Mesenchymal stem cell (in vitro differentiated cells and primary cell): ENCODE measurements at regions not wholly inside any gene's neighbourhood (a gene's known extent, or its start where the extent isn't known, plus 50 kb on each side); places are given as distances from the start of the nearest gene placed in this dataset.

Experiments
- DNase-seq: peaks from one replicate; pipeline ENCODE4 v3.0.0-alpha.2; 2013
- H2AFZ ChIP-seq: one replicate; pipeline ENCODE4 v1.6.1; 2013; ENCODE audit warnings: low read depth, mild to moderate bottlenecking, control low read depth, inconsistent platforms, low read length, moderate library complexity
- H2AK5ac ChIP-seq: 2 replicates; pipeline ENCODE4 v1.6.1; 2013; ENCODE audit warnings: low read length, moderate library complexity, mild to moderate bottlenecking, inconsistent platforms; ENCODE audit not compliant: severe bottlenecking
- H2BK120ac ChIP-seq: one replicate; pipeline ENCODE4 v1.6.1; 2013; ENCODE audit warnings: low read depth, mild to moderate bottlenecking, inconsistent platforms, low read length, moderate library complexity
- H2BK12ac ChIP-seq, 2 experiments: one replicate each; pipeline ENCODE4 v1.6.1; 2013; ENCODE audit warnings: inconsistent platforms in 2 of 2, low read length in 2 of 2, mild to moderate bottlenecking in 2 of 2, moderate library complexity in 2 of 2, control low read depth in 1 of 2
- H2BK15ac ChIP-seq: one replicate; pipeline ENCODE4 v1.6.1; 2013; ENCODE audit warnings: mild to moderate bottlenecking, low read depth, inconsistent platforms; ENCODE audit not compliant: poor library complexity, severe bottlenecking
- H2BK5ac ChIP-seq: 2 replicates; pipeline ENCODE4 v1.6.1; 2013; ENCODE audit warnings: low read depth, mild to moderate bottlenecking, low read length, control low read depth, inconsistent platforms; ENCODE audit not compliant: poor library complexity, severe bottlenecking
- H3K14ac ChIP-seq, 2 experiments: one replicate each; pipeline ENCODE4 v1.6.1; 2013; ENCODE audit warnings: inconsistent platforms in 2 of 2, low read length in 2 of 2, control low read depth in 1 of 2, mild to moderate bottlenecking in 1 of 2, moderate library complexity in 1 of 2
- H3K18ac ChIP-seq, 2 experiments: one replicate each; pipeline ENCODE4 v1.6.1; 2013; ENCODE audit warnings: inconsistent platforms in 2 of 2, low read length in 2 of 2, control low read depth in 1 of 2, low read depth in 1 of 2, mild to moderate bottlenecking in 1 of 2
- H3K23ac ChIP-seq, 2 experiments: one replicate each; pipeline ENCODE4 v1.6.1; 2013; ENCODE audit warnings: inconsistent platforms in 2 of 2, low read length in 2 of 2, mild to moderate bottlenecking in 2 of 2, moderate library complexity in 2 of 2, control low read depth in 1 of 2
- H3K27ac ChIP-seq: 2 replicates; pipeline ENCODE4 v1.5.1; 2013; ENCODE audit warnings: mild to moderate bottlenecking, moderate library complexity, low read length, control low read depth, inconsistent platforms; ENCODE audit not compliant: poor library complexity, severe bottlenecking
- H3K27me3 ChIP-seq, 2 experiments: 2 replicates each; pipeline versions ENCODE4 v1.6.1 to v1.7.0; 2013; ENCODE audit warnings: low read length in 2 of 2, mild to moderate bottlenecking in 2 of 2, moderate library complexity in 2 of 2, control low read depth in 1 of 2, inconsistent platforms in 1 of 2; ENCODE audit not compliant: control insufficient read depth in 1 of 2, insufficient read depth in 1 of 2
- H3K36me3 ChIP-seq, 2 experiments: 2 replicates each; pipeline versions ENCODE4 v1.6.1 to v1.7.0; 2013; ENCODE audit warnings: low read length in 2 of 2, control low read depth in 1 of 2, inconsistent platforms in 1 of 2, low read depth in 1 of 2, mild to moderate bottlenecking in 1 of 2; ENCODE audit not compliant: insufficient read depth in 2 of 2, control insufficient read depth in 1 of 2
- H3K4ac ChIP-seq, 2 experiments: one replicate each; pipeline ENCODE4 v1.6.1; 2013; ENCODE audit warnings: inconsistent platforms in 2 of 2, low read length in 2 of 2, mild to moderate bottlenecking in 2 of 2, moderate library complexity in 2 of 2, control low read depth in 1 of 2, low read depth in 1 of 2
- H3K4me1 ChIP-seq: 2 replicates; pipeline ENCODE4 v1.6.1; 2013; ENCODE audit warnings: low read depth, low read length, control low read depth; ENCODE audit not compliant: control insufficient read depth, insufficient read depth
- H3K4me2 ChIP-seq: 2 replicates; pipeline ENCODE4 v1.6.1; 2013; ENCODE audit warnings: low read length, mild to moderate bottlenecking, inconsistent platforms; ENCODE audit not compliant: poor library complexity, severe bottlenecking
- H3K4me3 ChIP-seq, 2 experiments: 2 replicates each; pipeline versions ENCODE4 v1.5.1 to v1.7.0; 2013; ENCODE audit warnings: low read length in 2 of 2, mild to moderate bottlenecking in 2 of 2, control low read depth in 1 of 2, low read depth in 1 of 2; ENCODE audit not compliant: insufficient read depth in 1 of 2
- H3K79me1 ChIP-seq: replicated peaks from 2 replicates; pipeline ENCODE4 v1.6.1; 2013; ENCODE audit warnings: mild to moderate bottlenecking, control low read depth, low read length, inconsistent platforms; ENCODE audit not compliant: poor library complexity, severe bottlenecking
- H3K9ac ChIP-seq: 2 replicates; pipeline ENCODE4 v1.7.0; 2013; ENCODE audit warnings: mild to moderate bottlenecking, low read length, moderate library complexity
- H3K9me3 ChIP-seq: 2 replicates; pipeline ENCODE4 v1.7.0; 2013; ENCODE audit warnings: mild to moderate bottlenecking, low read length; ENCODE audit not compliant: control insufficient read depth
- H4K8ac ChIP-seq: one replicate; pipeline ENCODE4 v1.6.1; 2013; ENCODE audit warnings: inconsistent platforms, mild to moderate bottlenecking, low read length, moderate library complexity
- H4K91ac ChIP-seq: one replicate; pipeline ENCODE4 v1.6.1; 2013; ENCODE audit warnings: mild to moderate bottlenecking, low read length, inconsistent platforms
- WGBS: methylation state at CpG from one replicate; pipeline ENCODE4 v1.1.7; 2013; ENCODE audit warnings: mixed read lengths; 5-methylcytosine and 5-hydroxymethylcytosine counted together

- no peak overlapping the region for H2AFZ ChIP-seq
- no peaks in the 10 kb centered on the region for H3K27me3 ChIP-seq
- no peaks in the 10 kb centered on the region for H3K79me1 ChIP-seq
- H3K4me1 ChIP-seq: no peaks in the 10 kb centered on the region
- no peak overlapping the region for H3K9ac ChIP-seq
- H2BK120ac ChIP-seq: no peak overlapping the region
- no peak overlapping the region for H3K23ac ChIP-seq
- H3K9me3 ChIP-seq: peaks cover 5% of the 10 kb centered on the region
- 50% methylated on average over 1 of the region's 2 CpGs for WGBS
- H2BK12ac ChIP-seq: no peak overlapping the region
- H4K8ac ChIP-seq: no peak overlapping the region
- H3K36me3 ChIP-seq: no peaks in the 10 kb centered on the region
- H3K27ac ChIP-seq: no peak overlapping the region
- H3K4me2 ChIP-seq: no peak overlapping the region
- no peak for DNase-seq
- H2BK15ac ChIP-seq: no peak overlapping the region
- no peak overlapping the region for H3K4me3 ChIP-seq
- H2AK5ac ChIP-seq: no peak overlapping the region
- no peak overlapping the region for H3K14ac ChIP-seq
- no peak overlapping the region for H2BK5ac ChIP-seq
- H4K91ac ChIP-seq: no peak overlapping the region
- H3K18ac ChIP-seq: no peak overlapping the region
- no peak overlapping the region for H3K4ac ChIP-seq
Observed at GRCh38 chr2:163281717-163282116, 443.1 kb upstream of the KCNH7 start.

- WGBS: 94% methylated on average over 7 of the region's 9 CpGs
- Histone ChIP-seq H3K18ac (no peak overlapping the region), H2BK5ac (no peak overlapping the region), H3K4me1 (no peaks in the 10 kb centered on the region), H3K27ac (no peak overlapping the region), H2BK12ac (no peak overlapping the region), H3K9ac (no peak overlapping the region), H4K8ac (no peak overlapping the region), H3K4ac (no peak overlapping the region), H3K27me3 (no peaks in the 10 kb centered on the region), H4K91ac (no peak overlapping the region), H3K4me3 (no peak overlapping the region), H3K79me1 (no peaks in the 10 kb centered on the region), H2AFZ (no peak overlapping the region), H2AK5ac (no peak overlapping the region), H2BK120ac (no peak overlapping the region), H2BK15ac (no peak overlapping the region), H3K14ac (no peak overlapping the region), H3K23ac (no peak overlapping the region), H3K9me3 (peaks cover 36% of the 10 kb centered on the region), H3K4me2 (no peak overlapping the region), H3K36me3 (no peaks in the 10 kb centered on the region)
- DNase-seq: no peak
Observed at GRCh38 chr2:163269374-163270021, 430.9 kb upstream of the KCNH7 start.

- Histone ChIP-seq H3K14ac (no peak overlapping the region), H3K27me3 (no peaks in the 10 kb centered on the region), H3K4ac (no peak overlapping the region), H3K23ac (no peak overlapping the region), H3K4me3 (no peak overlapping the region), H3K4me1 (no peaks in the 10 kb centered on the region), H3K79me1 (no peaks in the 10 kb centered on the region), H3K9ac (no peak overlapping the region), H4K91ac (no peak overlapping the region), H2AK5ac (no peak overlapping the region), H2BK120ac (no peak overlapping the region), H3K9me3 (peaks cover 18% of the 10 kb centered on the region), H3K36me3 (no peaks in the 10 kb centered on the region), H2BK5ac (no peak overlapping the region), H3K4me2 (no peak overlapping the region), H4K8ac (no peak overlapping the region), H3K27ac (no peak overlapping the region), H2BK15ac (no peak overlapping the region), H2AFZ (no peak overlapping the region), H2BK12ac (no peak overlapping the region), H3K18ac (no peak overlapping the region)
- WGBS: no CpG with 5 or more reads among the region's 1 CpG
- DNase-seq: peak; percentile 63
Observed at GRCh38 chr2:163266772-163267171, 428.2 kb upstream of the KCNH7 start.

- Histone ChIP-seq H3K4me2 (no peak overlapping the region), H3K36me3 (no peaks in the 10 kb centered on the region), H2BK15ac (no peak overlapping the region), H3K4me1 (no peaks in the 10 kb centered on the region), H3K18ac (no peak overlapping the region), H4K8ac (no peak overlapping the region), H3K4me3 (no peak overlapping the region), H2BK120ac (no peak overlapping the region), H4K91ac (no peak overlapping the region), H3K9ac (no peak overlapping the region), H2BK12ac (no peak overlapping the region), H3K9me3 (peaks cover 8% of the 10 kb centered on the region), H3K27me3 (no peaks in the 10 kb centered on the region), H2AFZ (no peak overlapping the region), H3K79me1 (no peaks in the 10 kb centered on the region), H3K4ac (no peak overlapping the region), H2BK5ac (no peak overlapping the region), H3K27ac (no peak overlapping the region), H3K23ac (no peak overlapping the region), H3K14ac (no peak overlapping the region), H2AK5ac (no peak overlapping the region)
- no peak for DNase-seq
Observed at GRCh38 chr2:163265562-163265961, 427.0 kb upstream of the KCNH7 start.
